HUES64 (cell line): ENCODE measurements at regions not wholly inside any gene's neighbourhood (a gene's known extent, or its start where the extent isn't known, plus 50 kb on each side); places are given as distances from the start of the nearest gene placed in this dataset.

ENCODE experiments used
- H3K27ac ChIP-seq: 2 replicates; pipeline ENCODE4 v1.7.0; 2013; ENCODE audit warnings: low read depth, low read length, inconsistent platforms
- H3K27me3 ChIP-seq: 2 replicates; pipeline ENCODE4 v1.6.1; 2013; ENCODE audit warnings: mild to moderate bottlenecking, low read length; ENCODE audit not compliant: insufficient read depth
- H3K36me3 ChIP-seq: 2 replicates; pipeline ENCODE4 v1.6.1; 2013; ENCODE audit warnings: mild to moderate bottlenecking, low read length; ENCODE audit not compliant: insufficient read depth
- H3K4me1 ChIP-seq: 2 replicates; pipeline ENCODE4 v1.6.1; 2013; ENCODE audit warnings: mild to moderate bottlenecking, low read length, moderate library complexity; ENCODE audit not compliant: insufficient read depth
- H3K4me3 ChIP-seq: 2 replicates; pipeline ENCODE4 v1.5.1; 2013; ENCODE audit warnings: mild to moderate bottlenecking, low read length, moderate library complexity
- H3K9ac ChIP-seq: 2 replicates; pipeline ENCODE4 v1.6.1; 2013; ENCODE audit warnings: mild to moderate bottlenecking, low read depth, low read length
- H3K9me3 ChIP-seq: 2 replicates; pipeline ENCODE4 v1.6.1; 2013; ENCODE audit warnings: low read depth, low read length; ENCODE audit not compliant: insufficient read depth
- WGBS: fragments of 150-250, 120-280 bp; methylation state at CpG from one replicate; pipeline ENCODE4 v1.1.7; 2013; ENCODE audit warnings: missing lambda C conversion rate; 5-methylcytosine and 5-hydroxymethylcytosine counted together

GRCh38 chr1:29577512-29577911 lies 341.2 kb downstream of the PTPRU start:
- WGBS: 74% methylated on average over 9 of the region's 9 CpGs
- Histone ChIP-seq H3K36me3 (no peaks in the 10 kb centered on the region), H3K4me1 (peaks cover 10% of the 10 kb centered on the region; the same call in 1 of the 2 replicates), H3K9ac (no peak overlapping the region), H3K27ac (no peak overlapping the region), H3K9me3 (no peaks in the 10 kb centered on the region), H3K27me3 (no peaks in the 10 kb centered on the region), H3K4me3 (no peak overlapping the region)

- Histone ChIP-seq H3K9ac (no peak overlapping the region), H3K4me3 (no peak overlapping the region), H3K27ac (no peak overlapping the region), H3K27me3 (no peaks in the 10 kb centered on the region), H3K9me3 (no peaks in the 10 kb centered on the region), H3K36me3 (no peaks in the 10 kb centered on the region), H3K4me1 (peaks cover 10% of the 10 kb centered on the region; the same call in 1 of the 2 replicates)
- 87% methylated on average over 6 of the region's 6 CpGs for WGBS
Measured at GRCh38 chr1:29576510-29576909, 340.2 kb downstream of the PTPRU start.

GRCh38 chr1:29575826-29576225 lies 339.5 kb downstream of the PTPRU start:
- no peaks in the 10 kb centered on the region for H3K27me3 ChIP-seq
- no peaks in the 10 kb centered on the region for H3K36me3 ChIP-seq
- no peak overlapping the region for H3K4me3 ChIP-seq
- H3K4me1 ChIP-seq: peaks cover 10% of the 10 kb centered on the region; the same call in 1 of the 2 replicates
- no peak overlapping the region for H3K9ac ChIP-seq
- H3K9me3 ChIP-seq: no peaks in the 10 kb centered on the region
- H3K27ac ChIP-seq: no peak overlapping the region

- Histone ChIP-seq H3K9ac (no peak overlapping the region), H3K4me3 (no peak overlapping the region), H3K9me3 (no peaks in the 10 kb centered on the region), H3K36me3 (no peaks in the 10 kb centered on the region), H3K27ac (no peak overlapping the region), H3K27me3 (no peaks in the 10 kb centered on the region), H3K4me1 (peaks cover 10% of the 10 kb centered on the region; the same call in 1 of the 2 replicates)
- 77% methylated on average over 6 of the region's 6 CpGs for WGBS
Measured at GRCh38 chr1:29575277-29575676, 339.0 kb downstream of the PTPRU start.

GRCh38 chr1:29574871-29575270 lies 338.5 kb downstream of the PTPRU start:
- no peaks in the 10 kb centered on the region for H3K27me3 ChIP-seq
- peaks cover 10% of the 10 kb centered on the region; the same call in 1 of the 2 replicates for H3K4me1 ChIP-seq
- H3K9ac ChIP-seq: no peak overlapping the region
- H3K9me3 ChIP-seq: no peaks in the 10 kb centered on the region
- WGBS: 75% methylated on average over 2 of the region's 2 CpGs
- no peak overlapping the region for H3K4me3 ChIP-seq
- no peaks in the 10 kb centered on the region for H3K36me3 ChIP-seq
- no peak overlapping the region for H3K27ac ChIP-seq

GRCh38 chr1:29569971-29570634 lies 333.8 kb downstream of the PTPRU start:
- Histone ChIP-seq H3K9ac (no peak overlapping the region), H3K27me3 (no peaks in the 10 kb centered on the region), H3K27ac (no peak overlapping the region), H3K4me1 (no peaks in the 10 kb centered on the region), H3K4me3 (no peak overlapping the region), H3K36me3 (no peaks in the 10 kb centered on the region), H3K9me3 (peaks cover 24% of the 10 kb centered on the region; the same call in 1 of the 2 replicates)
- WGBS: 90% methylated on average over 5 of the region's 5 CpGs

- H3K36me3 ChIP-seq: no peaks in the 10 kb centered on the region
- WGBS: 95% methylated on average over 1 of the region's 1 CpG
Measured at GRCh38 chr1:29567257-29567656, 330.9 kb downstream of the PTPRU start.

GRCh38 chr1:29565490-29565889 lies 329.2 kb downstream of the PTPRU start:
- no peaks in the 10 kb centered on the region for H3K4me1 ChIP-seq
- no peak overlapping the region for H3K9ac ChIP-seq
- peaks cover 50% of the 10 kb centered on the region for H3K9me3 ChIP-seq
- no peak overlapping the region for H3K4me3 ChIP-seq
- no peaks in the 10 kb centered on the region for H3K36me3 ChIP-seq
- no peak overlapping the region for H3K27ac ChIP-seq
- no peaks in the 10 kb centered on the region for H3K27me3 ChIP-seq
- 96% methylated on average over 1 of the region's 1 CpG for WGBS

More at GRCh38 chr1:29567257-29567656, 330.9 kb downstream of the PTPRU start:
- no peak overlapping the region for H3K27ac ChIP-seq
- H3K9ac ChIP-seq: no peak overlapping the region
- no peaks in the 10 kb centered on the region for H3K27me3 ChIP-seq
- H3K4me1 ChIP-seq: no peaks in the 10 kb centered on the region
- H3K4me3 ChIP-seq: no peak overlapping the region
- peaks cover 49% of the 10 kb centered on the region for H3K9me3 ChIP-seq

GRCh38 chr1:29563571-29563970 lies 327.2 kb downstream of the PTPRU start:
- peaks cover 50% of the 10 kb centered on the region for H3K9me3 ChIP-seq
- no peak overlapping the region for H3K9ac ChIP-seq
- H3K27me3 ChIP-seq: no peaks in the 10 kb centered on the region
- no peaks in the 10 kb centered on the region for H3K36me3 ChIP-seq
- no peaks in the 10 kb centered on the region for H3K4me1 ChIP-seq
- WGBS: 91% methylated on average over 4 of the region's 4 CpGs
- no peak overlapping the region for H3K27ac ChIP-seq
- H3K4me3 ChIP-seq: no peak overlapping the region

GRCh38 chr1:29563092-29563491 lies 326.8 kb downstream of the PTPRU start:
- no peak overlapping the region for H3K27ac ChIP-seq
- H3K9me3 ChIP-seq: peaks cover 50% of the 10 kb centered on the region
- H3K4me3 ChIP-seq: no peak overlapping the region
- 100% methylated on average over 2 of the region's 3 CpGs for WGBS
- no peaks in the 10 kb centered on the region for H3K36me3 ChIP-seq
- no peaks in the 10 kb centered on the region for H3K4me1 ChIP-seq
- no peaks in the 10 kb centered on the region for H3K27me3 ChIP-seq
- no peak overlapping the region for H3K9ac ChIP-seq

GRCh38 chr1:29559056-29559455 lies 322.7 kb downstream of the PTPRU start:
- Histone ChIP-seq H3K9me3 (peaks cover 20% of the 10 kb centered on the region), H3K4me3 (no peak overlapping the region), H3K9ac (no peak overlapping the region), H3K27ac (no peak overlapping the region), H3K36me3 (no peaks in the 10 kb centered on the region), H3K4me1 (no peaks in the 10 kb centered on the region), H3K27me3 (no peaks in the 10 kb centered on the region)
- WGBS: 88% methylated on average over 3 of the region's 3 CpGs
